Keratinocyte (primary cell): ENCODE measurements at regions not wholly inside any gene's neighbourhood (a gene's known extent, or its start where the extent isn't known, plus 50 kb on each side); places are given as distances from the start of the nearest gene placed in this dataset.

Source experiments
- DNase-seq: peaks from one replicate; pipeline ENCODE4 v3.0.0-alpha.2; 2011; ENCODE audit warnings: low read depth, missing footprints, low spot score
- FAIRE-seq: peaks from 2 replicates; lab custom pipeline; 2011; peaks lifted over from hg19 to GRCh38; lab: Jason Lieb, UNC
- H2AFZ ChIP-seq: 2 replicates; pipeline ENCODE4 v1.6.0; 2012; ENCODE audit warnings: low read length, control low read depth, inconsistent platforms; ENCODE audit not compliant: control insufficient read depth
- H3K27ac ChIP-seq: 2 replicates; pipeline ENCODE4 v1.5.1; 2011; ENCODE audit warnings: low read length; ENCODE audit not compliant: control insufficient read depth, insufficient read depth
- H3K27me3 ChIP-seq: 3 replicates; pipeline ENCODE4 v1.6.0; 2011; ENCODE audit warnings: low read length; ENCODE audit not compliant: control insufficient read depth, insufficient read depth; ENCODE audit errors: extremely low read depth
- H3K36me3 ChIP-seq, 2 experiments: 2 replicates in 1 of 2; 3 replicates in 1 of 2; pipeline ENCODE4 v1.5.1; 2011; ENCODE audit warnings: low read length in 2 of 2, mild to moderate bottlenecking in 1 of 2; ENCODE audit not compliant: control insufficient read depth in 2 of 2, insufficient read depth in 2 of 2; ENCODE audit errors: extremely low read depth in 1 of 2
- H3K4me1 ChIP-seq: 3 replicates; pipeline ENCODE4 v1.5.1; 2011; ENCODE audit warnings: low read length; ENCODE audit not compliant: control insufficient read depth, insufficient read depth; ENCODE audit errors: extremely low read depth
- H3K4me2 ChIP-seq: 3 replicates; pipeline ENCODE4 v1.6.0; 2011; ENCODE audit warnings: low read depth, low read length; ENCODE audit not compliant: control insufficient read depth, insufficient read depth; ENCODE audit errors: extremely low read depth
- H3K4me3 ChIP-seq, 3 experiments: fragments of 200-600 bp in 1 of 3; sonication (generic) in 1 of 3; 2 replicates in 2 of 3; 3 replicates in 1 of 3; pipeline ENCODE4 v1.5.1; 2011 to 2016; ENCODE audit warnings: low read length in 3 of 3, mild to moderate bottlenecking in 3 of 3, control low read depth in 2 of 3, inconsistent platforms in 1 of 3, low read depth in 1 of 3, mixed read lengths in 1 of 3, mixed run types in 1 of 3, moderate library complexity in 1 of 3; ENCODE audit not compliant: control insufficient read depth in 2 of 3, insufficient read depth in 2 of 3; ENCODE audit errors: extremely low read depth in 1 of 3
- H3K79me2 ChIP-seq: 2 replicates; pipeline ENCODE4 v1.6.0; 2012; ENCODE audit warnings: low read length; ENCODE audit not compliant: control insufficient read depth, insufficient read depth
- H3K9ac ChIP-seq: 3 replicates; pipeline ENCODE4 v1.6.0; 2011; ENCODE audit warnings: low read length; ENCODE audit not compliant: control insufficient read depth, insufficient read depth; ENCODE audit errors: extremely low read depth
- H3K9me1 ChIP-seq: 3 replicates; pipeline ENCODE4 v1.6.0; 2011; ENCODE audit warnings: low read length; ENCODE audit not compliant: control insufficient read depth, insufficient read depth; ENCODE audit errors: extremely low read depth
- H3K9me3 ChIP-seq: 2 replicates; pipeline ENCODE4 v1.5.1; 2012; ENCODE audit warnings: low read depth, low read length; ENCODE audit not compliant: control insufficient read depth
- H4K20me1 ChIP-seq: 3 replicates; pipeline ENCODE4 v1.6.0; 2011; ENCODE audit warnings: low read length; ENCODE audit not compliant: control insufficient read depth, insufficient read depth; ENCODE audit errors: extremely low read depth
- EZH2 ChIP-seq: IDR thresholded peaks from one replicate; pipeline ENCODE4 v1.6.1; 2012; ENCODE audit warnings: inconsistent platforms, mild to moderate bottlenecking, low read length, moderate library complexity
- dilution Hi-C: fragments of 300-500 bp; cut with MboI; formaldehyde crosslinking; loops from one replicate; pipeline ENCODE4 v1.7.0; 2020; ENCODE audit warnings: low sequenced_read_pairs; ENCODE audit not compliant: extremely low pct_ligation_motif_present
- TF ChIP-seq, protein P1 (sequence below), 3 experiments: IDR thresholded peaks in 1 of 3; conservative IDR thresholded peaks in 1 of 3; optimal IDR thresholded peaks in 1 of 3; 2 replicates in 2 of 3; 3 replicates in 1 of 3; pipeline versions ENCODE3 to v1.5.1; 2011; ENCODE audit warnings: low read length in 3 of 3, mild to moderate bottlenecking in 3 of 3, moderate library complexity in 2 of 3, control low read depth in 1 of 3, inconsistent platforms in 1 of 3; ENCODE audit not compliant: insufficient read depth in 2 of 3; ENCODE audit errors: extremely low read depth in 1 of 3

GRCh38 chr15:79204886-79205675 is 77.4 kb upstream of the ANKRD34C start:
- H3K9ac ChIP-seq, result no peak overlapping the region
- H3K9me1 ChIP-seq, result no peaks in the 10 kb centered on the region
- dilution Hi-C loops, result no loop called here
- no peak overlapping the region for H3K4me3 ChIP-seq
- H2AFZ ChIP-seq, result no peak overlapping the region
- no peak overlapping the region for H3K27ac ChIP-seq
- no peaks in the 10 kb centered on the region for H4K20me1 ChIP-seq
- no peaks in the 10 kb centered on the region for H3K36me3 ChIP-seq
- DNase-seq, result no peak
- no peak for FAIRE-seq
- no peak overlapping the region for H3K4me2 ChIP-seq
- TF ChIP-seq EZH2, result no peak
- TF ChIP-seq, protein P1, sequence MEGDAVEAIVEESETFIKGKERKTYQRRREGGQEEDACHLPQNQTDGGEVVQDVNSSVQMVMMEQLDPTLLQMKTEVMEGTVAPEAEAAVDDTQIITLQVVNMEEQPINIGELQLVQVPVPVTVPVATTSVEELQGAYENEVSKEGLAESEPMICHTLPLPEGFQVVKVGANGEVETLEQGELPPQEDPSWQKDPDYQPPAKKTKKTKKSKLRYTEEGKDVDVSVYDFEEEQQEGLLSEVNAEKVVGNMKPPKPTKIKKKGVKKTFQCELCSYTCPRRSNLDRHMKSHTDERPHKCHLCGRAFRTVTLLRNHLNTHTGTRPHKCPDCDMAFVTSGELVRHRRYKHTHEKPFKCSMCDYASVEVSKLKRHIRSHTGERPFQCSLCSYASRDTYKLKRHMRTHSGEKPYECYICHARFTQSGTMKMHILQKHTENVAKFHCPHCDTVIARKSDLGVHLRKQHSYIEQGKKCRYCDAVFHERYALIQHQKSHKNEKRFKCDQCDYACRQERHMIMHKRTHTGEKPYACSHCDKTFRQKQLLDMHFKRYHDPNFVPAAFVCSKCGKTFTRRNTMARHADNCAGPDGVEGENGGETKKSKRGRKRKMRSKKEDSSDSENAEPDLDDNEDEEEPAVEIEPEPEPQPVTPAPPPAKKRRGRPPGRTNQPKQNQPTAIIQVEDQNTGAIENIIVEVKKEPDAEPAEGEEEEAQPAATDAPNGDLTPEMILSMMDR (optimal IDR thresholded peaks at IDR 0.05 in 1 of 3, IDR thresholded peaks at IDR 0.05 in 1 of 3, conservative IDR thresholded peaks at IDR 0.05 in 1 of 3; ENCODE audit: extremely low read depth in 1 of 3, insufficient read depth in 2 of 3, low read length in 3 of 3), result no peak
- H3K4me1 ChIP-seq, result no peaks in the 10 kb centered on the region
- no peaks in the 10 kb centered on the region for H3K9me3 ChIP-seq
- H3K27me3 ChIP-seq, result peaks cover 36% of the 10 kb centered on the region
- no peaks in the 10 kb centered on the region for H3K79me2 ChIP-seq

DNA sequence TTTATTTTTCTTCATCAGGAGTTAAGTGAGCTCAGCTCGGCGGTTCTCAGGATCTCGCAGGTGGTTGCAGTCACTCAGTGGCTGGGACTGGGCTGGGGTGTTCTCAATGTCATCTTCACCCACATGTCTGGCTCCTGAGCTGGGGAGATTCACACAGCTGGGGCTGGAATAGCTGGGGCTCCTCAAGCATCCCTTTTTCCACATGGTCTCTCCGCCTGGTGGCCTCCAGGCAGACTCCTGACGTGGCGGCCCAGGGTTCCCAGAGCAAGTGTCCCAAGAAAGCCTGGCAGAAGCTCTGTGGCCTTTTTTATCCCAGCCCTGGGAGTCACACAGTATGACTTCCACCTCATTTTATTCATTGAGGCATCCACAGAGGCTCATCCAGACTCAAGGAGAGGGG is 84.1 kb upstream of the ANKRD34C start:
- Histone ChIP-seq H3K4me2 (no peak overlapping the region), H3K36me3 (no peaks in the 10 kb centered on the region), H3K27me3 (peaks cover 9% of the 10 kb centered on the region), H3K9ac (no peak overlapping the region), H3K79me2 (no peaks in the 10 kb centered on the region), H4K20me1 (no peaks in the 10 kb centered on the region), H2AFZ (no peak overlapping the region), H3K9me1 (no peaks in the 10 kb centered on the region), H3K9me3 (no peaks in the 10 kb centered on the region), H3K4me3 (no peak overlapping the region), H3K4me1 (no peaks in the 10 kb centered on the region), H3K27ac (no peak overlapping the region)
- no peak for DNase-seq
- dilution Hi-C loops, result loop anchor here (25.0 kb wide), 1 partner anchor 161 kb away; no protein-coding TSS in a partner anchor
- FAIRE-seq, result no peak
- TF ChIP-seq EZH2, result no peak
- TF ChIP-seq, protein P1 (optimal IDR thresholded peaks at IDR 0.05 in 1 of 3, IDR thresholded peaks at IDR 0.05 in 1 of 3, conservative IDR thresholded peaks at IDR 0.05 in 1 of 3; ENCODE audit: extremely low read depth in 1 of 3, insufficient read depth in 2 of 3, low read length in 3 of 3), result no peak
